ENCODE measurements at regions not wholly inside any gene's neighbourhood (a gene's known extent, or its start where the extent isn't known, plus 50 kb on each side); places are given as distances from the start of the nearest gene placed in this dataset.

DNA sequence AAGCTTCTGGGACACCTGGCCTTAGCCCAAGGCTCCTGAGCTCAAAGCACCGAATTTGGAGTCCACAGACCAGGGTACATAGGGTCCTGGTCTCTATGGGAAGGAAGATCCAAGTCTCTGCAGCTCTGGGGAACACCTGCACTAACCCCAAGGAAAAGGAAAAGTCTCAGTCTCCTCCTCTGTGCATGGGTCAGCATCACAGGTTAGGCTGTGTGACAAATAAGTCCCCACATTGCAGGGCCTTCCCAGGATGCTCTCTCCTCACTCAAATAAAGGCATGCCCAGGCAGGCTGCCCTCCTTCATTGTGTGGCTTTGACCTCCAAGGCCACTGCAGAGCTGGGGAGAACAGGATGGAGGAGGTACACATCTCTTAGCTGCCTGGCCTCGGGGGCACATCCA lies 121.0 kb upstream of the ZMIZ1 start:
- DNase-seq (ENCODE audit: low read depth): no peak

DNA sequence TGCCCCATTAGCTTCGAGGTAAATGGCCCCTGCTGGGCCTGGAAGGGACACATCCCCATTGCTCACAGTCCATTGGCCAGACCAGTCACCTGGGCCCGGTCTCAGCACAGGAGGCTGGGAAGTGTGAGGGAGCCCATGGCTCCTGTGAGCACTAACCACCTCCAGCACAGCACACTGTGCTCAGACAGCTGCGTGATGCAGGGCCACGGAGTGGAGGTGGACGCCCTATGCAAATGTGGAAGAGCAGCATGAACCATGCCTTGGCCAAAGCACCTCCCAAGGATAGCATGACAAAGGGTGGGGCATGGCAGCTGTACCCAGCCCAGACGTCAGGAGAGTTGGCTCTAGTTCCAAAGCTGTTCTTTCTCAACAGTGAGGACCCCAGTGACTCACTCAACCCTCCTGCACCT lies 120.1 kb upstream of the ZMIZ1 start:
- DNase-seq (ENCODE audit: low read depth): no peak

DNA sequence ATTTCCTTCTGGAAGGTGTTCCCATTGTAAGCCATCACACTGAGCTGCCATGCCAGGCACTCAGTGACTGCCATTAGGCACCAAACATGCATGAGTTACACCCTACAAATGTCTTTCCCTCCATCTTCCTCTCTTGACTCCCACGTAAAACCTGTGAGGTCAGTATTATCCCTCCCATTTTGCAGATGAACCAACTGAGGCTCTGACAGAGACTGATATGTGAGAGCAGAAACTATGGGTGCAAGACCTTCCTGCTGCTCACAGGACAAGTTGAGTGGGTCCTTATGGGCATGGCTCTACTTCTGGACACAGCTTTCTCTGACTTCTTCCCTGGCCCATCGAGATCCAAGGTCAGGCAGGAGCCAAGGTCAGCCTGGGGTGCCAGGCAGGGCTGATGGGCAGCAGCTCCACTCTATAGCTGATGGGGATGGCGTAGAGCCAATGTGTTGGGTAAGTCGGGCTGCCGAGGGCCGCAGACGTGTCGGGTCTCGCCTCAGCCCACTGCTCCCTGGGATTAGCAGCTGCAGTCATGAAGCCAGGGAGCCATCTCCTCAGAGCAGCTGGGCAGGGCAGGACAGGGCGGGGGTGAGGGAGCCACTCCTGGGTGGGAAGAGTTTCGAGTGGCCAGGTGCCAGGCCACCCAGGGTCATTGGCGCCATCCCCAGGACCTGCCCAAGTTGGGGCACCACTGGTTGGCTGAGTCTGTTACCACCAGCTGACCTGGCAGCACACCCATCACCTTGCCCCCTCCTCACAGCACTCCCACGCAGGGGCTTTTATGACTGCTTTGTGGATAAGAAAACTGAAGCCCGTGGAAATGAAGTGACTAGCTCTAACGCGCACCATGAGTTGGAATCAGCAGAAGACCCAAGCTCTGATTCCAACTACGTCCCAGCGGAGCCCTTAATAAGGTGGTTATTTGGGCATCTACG lies 117.8 kb upstream of the ZMIZ1 start:
- DNase-seq (ENCODE audit: low read depth): no peak

DNA sequence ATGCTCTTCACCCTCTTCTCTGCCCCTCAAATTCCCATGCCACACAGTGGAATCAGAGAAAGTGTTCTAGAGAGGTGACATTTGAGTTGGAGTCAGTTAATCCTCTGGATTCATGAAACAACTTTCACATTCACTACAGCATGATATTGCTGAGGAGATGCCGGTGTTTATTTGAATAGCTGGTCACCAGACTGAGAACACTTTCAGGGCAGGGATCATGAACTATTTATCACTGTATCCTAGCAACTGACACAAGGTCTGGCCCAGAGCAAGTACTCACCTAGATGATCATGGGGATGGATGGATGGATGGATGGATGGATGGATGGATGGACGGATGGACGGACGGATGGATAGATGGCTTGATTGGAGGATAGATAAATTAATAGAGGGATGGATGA lies 116.7 kb upstream of the ZMIZ1 start:
- DNase-seq (ENCODE audit: low read depth): no peak

DNA sequence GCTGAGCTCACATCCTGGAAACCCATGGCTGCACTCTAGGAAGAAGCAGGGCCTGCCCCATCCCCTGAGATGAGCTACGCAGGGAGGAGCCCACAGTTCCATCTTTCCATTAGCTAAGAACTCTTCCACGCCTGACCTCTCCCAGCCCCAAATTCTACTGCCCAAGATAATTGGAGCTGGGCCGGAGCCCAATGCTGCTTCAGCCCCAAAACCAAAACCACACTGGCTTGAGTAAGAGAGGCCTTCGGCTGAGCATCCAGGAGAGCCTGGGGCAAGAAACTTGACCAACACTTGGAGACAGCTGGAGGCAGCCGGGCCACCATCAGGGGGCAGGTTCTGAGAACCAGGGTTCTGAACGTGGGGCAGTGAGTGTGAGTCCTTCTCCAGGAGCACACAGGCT lies 116.1 kb upstream of the ZMIZ1 start:
- DNase-seq (ENCODE audit: low read depth): no peak

DNA sequence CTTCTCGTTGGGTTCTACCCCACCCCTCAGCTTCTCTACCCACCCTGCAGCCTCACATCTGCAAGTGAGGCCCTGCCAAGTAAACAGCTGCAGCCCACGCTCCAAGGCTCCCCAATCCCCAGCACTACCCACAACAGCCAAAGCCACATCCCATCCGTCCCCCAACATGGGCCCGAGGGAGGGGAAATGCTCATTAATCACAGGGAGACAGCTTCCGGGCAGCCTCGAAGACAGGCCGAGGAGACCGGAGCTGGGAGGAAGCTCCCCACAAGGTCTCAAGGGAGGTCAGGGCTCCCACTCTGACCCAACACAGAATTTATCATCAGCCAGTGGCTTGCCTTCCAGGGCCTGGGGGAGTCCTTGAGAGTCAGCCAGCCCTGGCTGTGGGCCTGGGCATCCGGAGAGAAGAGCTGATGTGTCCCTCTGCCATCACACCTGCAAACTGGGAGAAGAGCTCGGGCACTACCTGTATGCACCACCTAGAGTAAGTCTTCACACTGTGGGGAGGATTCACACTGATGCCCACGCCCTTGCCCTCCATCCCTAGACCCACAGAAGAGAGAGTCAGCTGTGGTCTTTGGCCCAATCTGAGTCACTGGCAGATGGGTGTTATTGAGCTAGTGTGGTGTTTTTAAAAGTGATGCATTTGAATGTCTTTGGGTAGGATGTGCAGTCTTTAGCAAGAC lies 115.5 kb upstream of the ZMIZ1 start:
- no peak for DNase-seq (ENCODE audit: low read depth)

DNA sequence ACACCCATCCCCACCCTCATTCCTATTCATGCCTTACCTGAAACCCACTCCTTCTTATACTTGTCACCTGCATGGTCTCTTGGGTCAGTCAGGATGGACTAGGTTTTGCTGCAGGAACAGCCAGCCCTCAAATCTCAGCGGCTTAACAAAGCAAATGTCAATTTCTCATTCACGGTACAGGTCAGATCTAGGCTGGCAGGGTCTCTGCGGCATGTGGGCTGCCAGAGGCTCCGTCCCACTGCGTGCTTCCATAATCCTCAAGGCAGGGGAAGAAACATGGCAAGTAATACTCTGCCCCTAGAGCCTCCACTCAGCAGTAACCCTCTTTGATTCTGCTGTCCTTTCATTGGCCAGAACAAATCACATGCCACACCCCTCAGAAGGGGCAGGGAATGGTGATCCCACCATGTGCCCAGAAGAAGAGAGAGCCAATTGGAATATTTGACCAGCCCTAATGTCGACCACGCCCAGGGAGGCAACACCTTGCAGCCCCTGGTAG lies 114.9 kb upstream of the ZMIZ1 start:
- DNase-seq (ENCODE audit: low read depth): no peak

DNA sequence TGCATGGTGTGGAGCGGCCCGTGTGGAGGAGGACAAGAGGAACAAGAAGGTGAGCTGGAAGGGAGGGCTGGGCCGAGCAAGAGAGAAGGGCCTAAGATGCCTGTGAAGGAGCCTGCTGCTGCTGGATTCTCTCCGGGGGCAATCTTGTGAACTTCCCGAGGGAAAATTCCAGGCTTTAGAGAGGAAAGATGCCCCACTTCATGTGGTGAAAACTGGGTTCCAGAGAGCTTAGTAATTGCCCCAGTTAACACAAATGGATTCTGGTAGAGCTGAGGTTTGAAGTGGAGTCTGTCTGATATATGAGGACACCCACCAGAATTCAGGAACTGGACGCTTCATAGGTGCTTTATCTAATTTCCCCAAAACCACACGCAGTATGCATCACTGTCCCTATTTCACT lies 114.1 kb upstream of the ZMIZ1 start:
- no peak for DNase-seq (ENCODE audit: low read depth)

DNA sequence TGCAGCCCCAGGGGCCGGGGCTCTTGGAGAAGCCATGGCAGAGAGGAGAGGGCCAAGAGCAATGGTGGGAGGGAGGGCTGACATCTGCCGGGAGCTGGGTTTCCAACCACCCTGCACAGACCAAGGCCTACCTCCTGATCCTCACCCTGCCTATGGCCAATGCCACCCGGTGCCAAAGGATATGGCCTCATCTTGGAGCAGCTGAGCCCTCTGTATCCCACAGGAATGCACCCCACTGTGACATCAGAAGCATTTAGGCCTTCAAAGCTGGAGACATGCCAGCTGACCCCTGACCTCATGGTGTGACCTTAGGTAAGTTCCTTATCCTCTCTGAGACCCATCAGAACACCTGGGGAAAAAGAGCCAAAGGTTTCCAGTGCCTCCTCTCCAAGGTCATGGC lies 113.6 kb upstream of the ZMIZ1 start:
- DNase-seq (ENCODE audit: low read depth): no peak

DNA sequence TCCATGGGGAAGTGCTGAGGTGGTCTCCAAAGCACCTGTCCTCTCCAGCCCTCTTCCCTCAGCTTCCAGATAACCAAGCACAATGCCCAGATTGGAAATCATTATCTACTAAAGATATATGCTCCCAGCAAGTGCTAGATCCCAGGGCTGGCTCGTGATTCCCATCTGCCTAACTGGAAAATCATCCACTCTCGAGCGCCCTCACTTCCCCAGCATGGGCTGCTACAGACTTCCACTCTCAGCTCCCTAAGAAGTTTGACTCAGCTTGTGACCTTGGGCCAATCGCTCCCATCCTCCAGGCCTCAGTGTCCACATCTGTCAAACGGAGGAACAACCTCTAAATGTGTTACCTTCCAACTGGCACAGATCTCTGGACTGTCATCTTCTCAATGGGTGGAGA lies 112.4 kb upstream of the ZMIZ1 start:
- DNase-seq (ENCODE audit: low read depth): no peak

DNA sequence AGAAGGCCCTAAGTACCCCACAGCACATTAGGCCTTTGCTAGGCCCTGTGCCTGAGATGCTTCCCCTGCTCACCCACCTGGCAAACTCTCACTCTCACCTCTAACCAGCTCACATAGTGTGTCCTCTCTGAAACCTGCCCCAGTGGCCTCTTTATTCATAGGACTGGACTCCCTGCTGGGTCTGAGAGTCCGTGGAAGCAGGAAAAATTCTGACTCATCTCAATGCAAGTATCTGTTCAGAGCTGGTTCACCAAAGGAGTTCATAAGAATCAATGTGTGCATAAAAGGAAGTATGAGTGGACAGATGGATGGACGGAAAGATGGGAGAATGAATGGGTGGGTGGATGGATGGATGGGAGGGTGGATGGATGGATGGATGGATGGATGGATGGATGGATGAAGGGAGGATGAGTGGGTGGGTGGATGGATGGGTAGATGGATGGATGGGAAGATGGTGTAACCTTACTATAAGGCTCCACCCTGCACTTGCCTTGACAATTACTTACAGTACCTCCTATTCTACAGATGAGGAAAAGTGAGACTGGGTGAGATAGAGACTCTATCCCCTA lies 111.2 kb upstream of the ZMIZ1 start:
- no peak for DNase-seq (ENCODE audit: low read depth)

DNA sequence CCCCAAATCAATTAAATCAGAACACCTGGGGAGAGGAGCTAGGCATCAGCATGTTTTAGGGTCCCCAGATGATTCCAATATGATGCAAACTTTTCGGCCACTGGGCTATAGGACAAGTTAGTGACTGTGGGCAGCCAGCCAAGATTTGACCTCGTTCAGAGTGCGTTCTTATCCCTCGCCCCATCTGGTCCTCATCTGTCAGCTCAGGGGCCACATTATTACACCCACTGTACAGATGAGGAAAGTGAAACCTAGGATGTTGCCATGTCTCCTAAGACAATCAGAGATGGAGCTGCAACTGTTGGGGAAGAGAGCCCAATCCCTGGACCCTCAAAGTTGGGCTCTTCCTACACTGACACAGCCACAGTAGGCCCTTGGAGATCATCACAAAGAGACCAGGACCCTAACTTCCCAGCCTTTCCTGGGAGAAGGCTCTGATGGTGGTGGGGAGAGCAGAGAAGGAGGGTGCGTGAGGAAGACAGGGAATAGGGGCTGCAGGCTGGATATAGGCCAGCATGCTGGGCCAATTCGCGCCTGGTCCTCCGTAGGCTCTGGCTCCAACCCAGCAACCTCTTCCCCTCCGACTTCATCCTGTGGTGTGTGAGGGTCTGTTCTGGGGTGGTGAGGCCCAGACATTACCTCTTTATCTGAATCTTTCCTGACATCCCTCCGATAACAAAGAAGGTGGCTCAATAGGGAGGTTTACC lies 109.4 kb upstream of the ZMIZ1 start:
- DNase-seq (ENCODE audit: low read depth): no peak

DNA sequence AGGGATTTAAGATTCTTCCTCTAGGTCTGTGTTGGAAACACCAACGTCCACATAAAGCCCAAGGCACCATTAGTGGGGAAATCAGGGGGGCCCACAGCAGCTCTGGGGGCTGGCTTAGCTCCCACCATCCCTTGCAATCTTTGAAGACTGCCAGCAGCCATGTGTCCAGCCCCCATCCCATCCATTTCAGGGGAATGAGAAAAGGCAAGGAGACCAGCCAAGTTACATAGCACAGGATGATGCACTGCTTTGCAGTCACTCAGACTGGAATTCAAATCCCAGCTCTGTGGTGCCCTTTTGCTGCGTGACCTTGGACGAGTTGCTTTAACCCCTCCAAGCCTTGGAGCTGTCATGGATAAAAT lies 108.9 kb upstream of the ZMIZ1 start:
- no peak for DNase-seq (ENCODE audit: low read depth)

DNA sequence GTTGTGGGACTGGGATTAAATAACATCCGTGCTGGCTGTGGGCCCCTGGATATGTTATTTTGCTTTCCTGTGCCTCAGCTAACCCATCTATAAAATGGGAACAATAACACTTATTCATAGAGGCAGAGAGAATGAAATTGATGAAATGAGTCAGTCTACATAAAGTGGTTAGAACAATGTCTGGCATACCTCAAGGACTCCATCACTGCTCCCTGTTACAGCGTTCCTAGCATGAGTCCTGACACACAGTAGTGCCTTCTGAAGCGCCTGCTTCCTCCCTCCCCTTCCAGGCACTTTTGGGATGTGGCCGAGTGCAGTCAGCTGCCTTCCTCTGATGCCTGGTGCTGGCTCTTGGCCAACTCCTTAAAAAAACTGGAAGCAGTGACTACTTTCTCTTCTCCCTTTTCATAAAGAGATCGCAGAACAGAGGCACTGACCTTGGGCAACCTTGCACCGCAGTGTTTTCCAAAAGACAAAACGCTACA lies 108.4 kb upstream of the ZMIZ1 start:
- DNase-seq (ENCODE audit: low read depth): no peak

DNA sequence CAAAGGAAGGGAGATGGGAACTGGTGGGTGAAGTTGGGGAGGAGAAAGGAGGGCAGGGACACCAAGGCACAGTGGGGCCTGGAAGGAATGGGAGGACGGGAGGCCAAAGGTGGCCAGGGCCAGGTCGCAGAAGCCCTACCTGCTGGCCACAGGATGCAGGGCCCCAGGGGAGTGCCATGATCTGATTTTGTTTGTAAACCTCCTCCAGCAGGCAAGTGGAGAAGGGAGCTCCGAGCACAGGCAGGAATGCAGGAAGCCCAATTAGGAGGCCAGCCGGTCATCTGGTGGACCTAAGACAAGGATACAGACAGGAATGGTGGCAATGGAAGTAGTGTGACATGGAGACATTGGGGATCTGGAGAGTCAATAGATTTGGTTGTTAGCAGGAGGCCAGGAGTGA lies 107.0 kb upstream of the ZMIZ1 start:
- DNase-seq (ENCODE audit: low read depth): no peak

DNA sequence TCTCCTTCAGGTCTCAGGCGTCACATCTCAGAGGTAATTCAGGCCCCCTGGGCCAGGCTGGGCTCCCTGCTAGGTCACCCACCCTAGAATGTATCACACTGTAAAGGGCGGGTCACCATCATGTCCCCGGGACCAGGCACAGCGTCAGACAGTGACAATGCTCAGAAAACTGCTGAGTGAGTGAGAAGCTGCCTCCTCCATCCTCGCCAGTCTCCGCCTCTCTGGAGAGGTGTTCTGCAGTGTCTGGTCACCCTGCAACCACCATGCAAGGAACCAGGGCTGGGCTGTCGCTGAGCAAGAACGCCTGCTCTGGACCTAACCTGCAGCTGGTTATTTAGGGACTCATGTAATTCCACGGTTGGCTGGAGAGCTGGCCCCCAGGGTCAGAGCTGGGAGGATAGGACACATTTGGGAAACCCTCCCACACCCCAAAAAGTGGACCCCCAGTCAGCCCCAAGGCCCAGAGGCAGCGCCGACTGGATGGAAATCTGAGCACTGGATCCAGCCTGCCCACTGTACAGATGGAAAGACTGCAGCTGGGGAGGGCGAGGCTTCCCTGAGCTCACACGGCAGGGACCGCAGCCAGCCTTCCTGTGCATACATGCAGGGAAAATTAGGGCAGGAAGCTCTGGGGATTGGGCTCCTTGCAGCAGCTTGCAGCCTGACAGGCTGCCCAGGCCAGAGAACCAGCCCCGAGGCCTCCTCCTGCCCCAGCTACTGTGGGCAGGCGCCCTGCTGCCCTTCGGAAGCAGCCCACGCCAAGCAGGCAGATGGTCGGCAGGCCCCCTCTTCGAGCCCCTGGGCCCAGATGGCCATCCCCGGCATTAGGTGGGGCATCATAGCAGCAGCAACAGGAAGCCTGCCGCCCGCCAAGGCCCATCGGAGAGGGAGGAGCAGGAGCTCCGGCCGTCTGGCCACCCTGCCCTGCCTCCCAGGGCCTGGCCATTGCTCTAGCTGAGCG lies 105.4 kb upstream of the ZMIZ1 start:
- no peak for DNase-seq (ENCODE audit: low read depth)

DNA sequence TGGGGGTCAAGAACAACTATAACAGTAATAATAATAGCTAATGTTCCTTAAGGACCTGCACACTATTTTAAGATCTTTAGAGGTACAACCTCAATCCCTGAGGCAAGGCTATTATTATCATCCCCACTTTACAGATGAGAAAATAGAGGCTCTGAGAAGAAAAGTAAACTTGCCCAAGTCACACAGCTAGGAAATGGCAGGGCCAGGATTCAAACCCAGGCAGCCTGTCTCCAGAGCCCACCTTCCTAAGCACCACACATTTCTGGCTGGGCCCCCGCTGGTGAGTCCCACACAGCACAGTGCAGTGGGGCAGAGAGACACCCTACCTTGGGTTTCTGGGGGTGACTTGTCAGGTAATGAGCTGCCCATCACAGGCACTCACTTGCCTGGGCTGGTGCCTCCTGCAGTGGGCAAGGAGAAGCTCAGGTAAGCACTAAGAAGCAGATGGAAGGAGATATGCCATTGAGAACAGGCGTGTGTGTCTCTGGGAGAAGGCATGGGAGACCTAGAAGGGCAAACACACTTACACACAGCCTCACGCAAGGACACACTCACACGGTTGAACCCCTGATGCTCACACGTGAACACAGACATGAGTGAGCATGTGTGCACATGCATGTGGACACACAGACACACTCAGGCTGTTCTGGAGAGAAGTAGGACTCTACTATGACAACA lies 104.4 kb upstream of the ZMIZ1 start:
- no peak for DNase-seq (ENCODE audit: low read depth)

DNA sequence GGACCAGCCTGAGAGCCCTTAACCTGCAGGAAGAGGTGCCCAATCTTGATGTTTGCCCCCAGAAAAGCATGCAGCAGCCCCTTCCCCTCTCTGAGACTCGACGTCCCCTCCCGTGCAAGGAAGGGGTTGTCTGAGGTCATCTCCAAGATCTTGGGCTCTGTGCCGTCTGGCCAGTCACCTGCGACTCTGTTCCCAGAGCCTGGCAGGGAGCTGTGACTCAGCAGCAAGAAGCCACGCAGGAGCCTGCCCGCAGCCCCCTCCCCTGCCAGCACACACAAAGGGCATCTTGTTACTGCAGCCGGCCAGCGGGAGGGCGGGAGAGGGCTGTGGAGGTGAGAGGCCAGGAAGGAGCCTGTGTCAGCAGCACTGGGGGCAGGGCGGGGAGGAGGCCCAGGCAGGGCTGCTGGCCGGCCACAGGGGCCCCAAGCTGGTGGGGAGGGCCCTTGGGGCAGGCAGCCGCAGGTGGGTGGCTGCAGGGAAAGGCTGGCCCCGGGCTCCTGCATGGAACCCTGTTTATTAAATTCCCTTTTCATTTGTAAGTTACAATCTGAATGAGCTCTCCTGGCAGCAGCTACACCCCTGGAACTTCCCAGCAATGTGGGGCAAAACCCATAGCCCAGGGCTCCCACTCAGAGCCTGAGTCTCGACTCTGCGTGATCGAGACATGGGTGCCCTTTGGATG lies 103.7 kb upstream of the ZMIZ1 start:
- no peak for DNase-seq (ENCODE audit: low read depth)

DNA sequence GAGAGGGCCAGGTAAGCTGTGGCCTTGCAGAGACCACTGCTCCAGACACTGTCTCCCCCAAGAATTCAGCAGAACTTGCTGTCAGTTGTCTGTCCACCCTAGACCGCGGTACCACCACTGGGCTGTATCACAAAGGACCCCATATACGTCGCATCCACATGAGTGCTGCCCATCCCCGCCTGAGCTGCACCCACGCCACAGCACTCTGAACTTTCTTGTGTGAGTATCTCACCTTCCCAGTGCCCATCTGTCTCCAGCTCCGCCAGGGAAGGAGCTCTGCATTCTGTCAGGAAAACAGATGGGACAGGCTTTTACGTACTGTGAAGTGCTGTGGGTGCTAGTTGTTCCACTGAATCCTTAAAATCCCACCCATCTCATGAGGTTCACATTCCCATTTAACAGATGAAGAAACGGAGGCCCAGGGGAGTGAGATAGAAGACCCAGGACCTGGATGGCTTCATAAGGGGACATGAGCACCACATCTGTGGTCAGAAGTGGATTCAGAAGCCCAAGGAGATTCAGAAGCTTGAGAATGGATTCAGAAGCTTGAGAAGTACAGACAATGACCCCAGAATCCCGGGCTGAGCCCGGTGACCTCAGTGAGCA lies 102.5 kb upstream of the ZMIZ1 start:
- no peak for DNase-seq (ENCODE audit: low read depth)

Data from stimulated activated CD4-positive, alpha-beta T cell treated with anti-CD3 and anti-CD28 coated beads, Interleukin-2, amount 100 ng/mL, for 4 hours (primary cell).